ENCODE measurements at regions not wholly inside any gene's neighbourhood (a gene's known extent, or its start where the extent isn't known, plus 50 kb on each side); places are given as distances from the start of the nearest gene placed in this dataset.

DNA sequence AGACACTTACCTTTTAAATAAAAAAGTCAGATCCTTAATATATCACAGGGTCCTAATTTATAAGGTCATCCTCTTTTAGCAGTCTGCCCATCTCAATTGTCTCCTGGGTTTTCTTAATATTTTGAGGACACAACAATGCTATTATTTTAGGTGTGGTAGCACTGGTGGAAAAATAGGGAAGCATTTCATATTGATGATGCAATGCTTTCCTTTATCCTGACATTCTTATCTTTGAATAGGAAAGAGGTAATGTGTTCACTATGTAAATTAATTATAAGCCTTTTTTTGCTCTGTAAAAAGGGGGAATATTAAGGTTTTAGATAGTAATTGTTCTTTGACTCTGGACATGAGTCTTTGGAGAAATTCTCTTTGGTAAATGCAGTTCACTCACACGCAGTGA, 164.7 kb downstream of the YTHDC2 start:
- no peak overlapping the region for H3K4me3 ChIP-seq (ENCODE audit: low read length)
- DNase-seq (ENCODE audit: low read depth), result no peak
- TF ChIP-seq, protein P1, sequence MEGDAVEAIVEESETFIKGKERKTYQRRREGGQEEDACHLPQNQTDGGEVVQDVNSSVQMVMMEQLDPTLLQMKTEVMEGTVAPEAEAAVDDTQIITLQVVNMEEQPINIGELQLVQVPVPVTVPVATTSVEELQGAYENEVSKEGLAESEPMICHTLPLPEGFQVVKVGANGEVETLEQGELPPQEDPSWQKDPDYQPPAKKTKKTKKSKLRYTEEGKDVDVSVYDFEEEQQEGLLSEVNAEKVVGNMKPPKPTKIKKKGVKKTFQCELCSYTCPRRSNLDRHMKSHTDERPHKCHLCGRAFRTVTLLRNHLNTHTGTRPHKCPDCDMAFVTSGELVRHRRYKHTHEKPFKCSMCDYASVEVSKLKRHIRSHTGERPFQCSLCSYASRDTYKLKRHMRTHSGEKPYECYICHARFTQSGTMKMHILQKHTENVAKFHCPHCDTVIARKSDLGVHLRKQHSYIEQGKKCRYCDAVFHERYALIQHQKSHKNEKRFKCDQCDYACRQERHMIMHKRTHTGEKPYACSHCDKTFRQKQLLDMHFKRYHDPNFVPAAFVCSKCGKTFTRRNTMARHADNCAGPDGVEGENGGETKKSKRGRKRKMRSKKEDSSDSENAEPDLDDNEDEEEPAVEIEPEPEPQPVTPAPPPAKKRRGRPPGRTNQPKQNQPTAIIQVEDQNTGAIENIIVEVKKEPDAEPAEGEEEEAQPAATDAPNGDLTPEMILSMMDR (conservative IDR thresholded peaks at IDR 0.05; ENCODE audit: low read depth, low read length), result no peak

DNA sequence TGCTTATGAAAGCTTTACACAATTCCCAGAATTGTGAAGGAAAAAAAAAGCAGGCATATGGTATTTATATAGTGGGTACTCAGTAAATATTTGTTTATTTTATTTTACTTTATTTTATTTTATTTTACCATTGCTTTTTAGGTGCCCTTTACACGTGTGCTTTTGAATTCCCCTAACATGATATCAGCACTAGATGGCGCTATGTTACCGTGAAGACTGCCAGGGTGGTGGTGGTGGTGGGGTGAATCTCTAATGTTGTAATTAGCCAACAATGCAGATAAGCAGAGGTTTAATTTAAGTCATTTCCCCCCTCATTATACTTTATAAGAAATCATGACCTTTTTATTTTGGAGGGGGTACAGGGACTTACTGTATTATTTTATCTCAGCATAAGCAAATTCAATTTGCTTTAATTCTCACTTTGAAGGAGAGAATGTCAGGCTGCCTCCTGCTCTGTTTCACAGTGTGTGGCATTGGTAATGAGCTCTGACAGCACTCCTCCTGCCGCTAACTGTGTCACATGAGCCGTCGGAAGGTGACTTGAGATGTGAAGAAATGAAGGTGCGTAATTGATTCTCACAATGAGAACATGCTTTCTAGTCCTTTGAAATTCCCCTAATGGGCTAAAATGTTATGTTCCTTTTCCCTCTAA, 165.6 kb downstream of the YTHDC2 start:
- TF ChIP-seq, protein P1 (conservative IDR thresholded peaks at IDR 0.05; ENCODE audit: low read depth, low read length), result peak; percentile 79
- DNase-seq (ENCODE audit: low read depth), result no peak

DNA sequence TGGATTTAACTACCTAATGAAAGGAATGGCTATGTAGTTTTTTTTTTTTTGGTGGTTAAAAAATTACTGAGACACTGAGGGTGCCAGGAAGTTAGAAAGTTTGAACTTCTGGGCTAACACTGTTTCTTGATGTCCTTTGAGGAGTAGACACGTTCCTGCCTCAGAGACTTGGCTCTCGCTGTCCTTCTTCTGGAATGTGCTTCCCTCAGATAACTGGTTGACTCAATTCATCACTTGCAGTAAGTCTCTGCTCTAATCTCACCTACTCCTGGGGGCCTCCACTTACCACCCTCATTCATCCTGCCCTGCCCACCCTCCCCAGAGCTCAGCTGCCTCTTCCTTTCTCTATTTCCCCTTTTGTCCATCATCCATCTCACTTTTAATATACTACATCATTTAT, 167.0 kb downstream of the YTHDC2 start:
- no peak for DNase-seq (ENCODE audit: low read depth)
- TF ChIP-seq, protein P1 (conservative IDR thresholded peaks at IDR 0.05; ENCODE audit: low read depth, low read length), result no peak
- no peak overlapping the region for H3K4me3 ChIP-seq (ENCODE audit: low read length)

More for the DNA sequence above, 165.6 kb downstream of the YTHDC2 start:
- no peak overlapping the region for H3K4me3 ChIP-seq (ENCODE audit: low read length)

DNA sequence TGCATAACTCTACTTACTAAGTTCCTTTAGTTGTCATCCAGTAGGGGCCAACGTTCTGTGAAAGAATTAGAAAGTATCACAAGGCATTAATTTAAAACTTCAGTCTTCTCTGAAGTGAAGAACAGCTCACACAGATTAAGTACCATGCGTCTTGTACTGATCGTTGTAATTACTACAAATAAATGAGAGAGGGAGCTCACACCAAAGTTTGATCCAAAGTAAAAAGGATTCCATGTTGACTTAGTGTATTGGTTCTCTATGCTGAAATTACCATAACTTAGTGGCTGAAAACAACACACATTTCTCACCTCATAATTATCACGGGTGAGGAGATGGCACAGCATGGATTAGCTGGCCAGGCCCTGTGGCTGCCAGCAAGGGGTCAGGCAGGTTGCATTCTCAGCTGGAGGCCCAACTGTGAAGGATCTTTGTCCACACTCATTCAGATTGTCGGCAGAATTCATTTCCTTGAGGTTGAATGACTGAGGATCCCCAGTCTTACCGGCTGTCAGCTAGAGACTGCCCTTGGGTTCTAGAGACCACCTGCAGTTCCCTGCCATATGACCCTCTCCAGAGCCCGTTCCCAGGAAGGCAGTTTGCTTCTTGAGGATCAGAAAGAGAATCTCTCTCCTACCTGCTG, 169.1 kb downstream of the YTHDC2 start:
- TF ChIP-seq, protein P1 (conservative IDR thresholded peaks at IDR 0.05; ENCODE audit: low read depth, low read length), result no peak
- DNase-seq (ENCODE audit: low read depth), result no peak
- H3K4me3 ChIP-seq (ENCODE audit: low read length), result no peak overlapping the region

DNA sequence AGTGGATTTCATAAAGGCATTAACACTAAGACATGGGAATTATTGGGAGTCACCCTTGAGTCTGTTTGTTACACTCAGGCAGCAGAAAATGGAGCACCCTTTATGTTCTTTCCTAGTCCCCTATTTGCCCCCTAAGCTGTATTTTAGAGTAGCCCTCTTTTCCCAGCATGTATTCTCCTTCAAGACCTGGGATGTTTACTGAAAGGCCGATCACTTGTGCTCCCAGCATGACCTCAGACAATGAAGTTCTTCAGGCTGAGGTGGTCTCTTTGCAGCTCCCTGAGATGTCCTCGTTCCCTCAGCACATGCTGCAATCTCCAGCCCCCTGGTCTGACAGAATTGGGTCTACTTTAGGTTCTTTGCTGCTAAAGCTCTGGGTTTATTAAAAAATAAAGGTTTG, 169.7 kb downstream of the YTHDC2 start:
- no peak for DNase-seq (ENCODE audit: low read depth)
- TF ChIP-seq, protein P1 (conservative IDR thresholded peaks at IDR 0.05; ENCODE audit: low read depth, low read length), result no peak
- H3K4me3 ChIP-seq (ENCODE audit: low read length), result no peak overlapping the region

DNA sequence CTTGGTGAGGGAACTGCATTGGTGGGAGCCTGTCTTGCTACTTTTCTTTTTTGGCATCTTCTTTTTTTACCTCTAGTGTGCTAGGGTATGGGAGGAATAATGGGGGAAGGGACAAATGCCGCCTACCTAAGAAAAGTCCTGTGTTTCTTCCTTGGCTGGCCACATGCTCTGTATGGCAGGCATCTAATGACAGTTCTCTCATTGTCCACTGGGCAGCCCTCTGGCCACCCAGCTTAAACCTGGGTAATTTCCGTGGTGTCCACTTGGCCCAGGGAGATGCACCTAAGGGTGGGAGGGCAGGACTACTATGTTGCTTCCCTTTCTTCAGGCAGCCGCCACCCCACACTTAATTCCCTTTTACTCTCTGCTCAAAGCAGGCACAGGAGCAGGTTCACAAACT, 173.1 kb downstream of the YTHDC2 start:
- TF ChIP-seq, protein P1 (conservative IDR thresholded peaks at IDR 0.05; ENCODE audit: low read depth, low read length), result no peak
- no peak for DNase-seq (ENCODE audit: low read depth)

DNA sequence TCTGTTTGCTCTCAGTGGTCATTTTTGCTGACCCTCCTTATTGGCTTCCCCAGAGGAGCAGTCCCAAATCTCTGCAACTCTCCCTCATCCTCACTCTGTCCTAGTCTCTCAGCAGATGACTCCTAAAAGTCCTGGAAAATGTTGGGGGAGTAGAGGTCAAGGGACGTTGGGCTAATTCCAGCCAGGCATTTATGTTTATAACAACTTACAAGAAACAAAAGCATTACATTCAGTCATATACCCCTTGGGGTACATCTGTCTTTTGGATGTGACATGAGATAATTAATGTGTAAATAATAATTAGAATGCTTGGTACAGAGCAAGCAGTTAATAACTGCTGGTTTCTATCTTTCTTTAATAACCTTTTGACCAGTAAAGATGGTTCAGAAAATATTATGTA, 176.2 kb downstream of the YTHDC2 start:
- TF ChIP-seq, protein P1 (conservative IDR thresholded peaks at IDR 0.05; ENCODE audit: low read depth, low read length), result no peak
- no peak overlapping the region for H3K4me3 ChIP-seq (ENCODE audit: low read length)
- no peak for DNase-seq (ENCODE audit: low read depth)

More for the DNA sequence above, 173.1 kb downstream of the YTHDC2 start:
- H3K4me3 ChIP-seq (ENCODE audit: low read length), result no peak overlapping the region
